Urinary bladder (tissue), 4 donors: ENCODE measurements at regions not wholly inside any gene's neighbourhood (a gene's known extent, or its start where the extent isn't known, plus 50 kb on each side); places are given as distances from the start of the nearest gene placed in this dataset. TPM values are rescaled to one million over a fixed set of nuclear protein-coding genes. Genes with fewer than 3 reads are reported as not detected.
"Not testable (repeated sequence)": the region's sequence is repeated elsewhere in the genome, so short reads cannot be mapped to it uniquely, and the experiment has no call there.

Source experiments
- DNase-seq: peaks from one replicate; pipeline ENCODE4 v3.0.0-alpha.2; 2015; ENCODE audit errors: extremely low spot score
- H3K27ac ChIP-seq: one replicate; pipeline ENCODE4 v1.5.1; 2013; ENCODE audit warnings: low read depth, mild to moderate bottlenecking, moderate library complexity
- H3K36me3 ChIP-seq: one replicate; pipeline ENCODE4 v1.6.1; 2013; ENCODE audit warnings: mild to moderate bottlenecking, moderate library complexity; ENCODE audit not compliant: insufficient read depth
- H3K4me1 ChIP-seq: one replicate; pipeline ENCODE4 v1.6.1; 2013; ENCODE audit warnings: mild to moderate bottlenecking, moderate library complexity; ENCODE audit not compliant: insufficient read depth
- H3K4me3 ChIP-seq: one replicate; pipeline ENCODE4 v1.5.1; 2013; ENCODE audit warnings: low read depth, low read length
- WGBS: extraction: QIAGEN DNeasy Blood & Tissue Kit; methylation state at CpG from one replicate; pipeline ENCODE4 v1.1.7; 2013; 5-methylcytosine and 5-hydroxymethylcytosine counted together
- small RNA-seq: library from RNA; depleted of rRNA; stranded (forward); fragments of <200 nt; gene quantifications from one replicate; pipeline ENCODE3, GENCODE V24; 2014
- donor health status: healthy with polysubstance abuse.
- donor health status: healthy.

DNA sequence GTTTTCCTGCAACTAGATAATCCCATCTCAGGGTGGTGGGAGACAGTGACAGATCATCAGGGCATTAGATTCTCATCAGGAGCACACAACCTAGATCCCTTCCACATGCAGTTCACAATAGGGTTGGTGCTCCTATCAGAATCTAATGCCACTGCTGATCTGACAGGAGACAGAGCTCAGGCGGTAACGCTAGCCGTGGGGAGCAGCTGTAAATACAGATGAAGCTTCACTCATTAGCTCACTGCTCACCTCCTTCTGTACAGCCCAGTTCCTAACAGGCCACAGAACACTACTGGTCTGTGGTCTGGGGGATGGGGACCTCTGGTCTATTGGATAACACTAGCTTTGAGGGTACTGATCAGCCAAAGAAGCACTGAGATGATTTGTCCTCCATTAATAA lies 66.6 kb upstream of the ZNF195 start:
- not testable (repeated sequence) for H3K36me3 ChIP-seq, H3K4me1 ChIP-seq, DNase-seq, H3K4me3 ChIP-seq, H3K27ac ChIP-seq
- 83% methylated on average over 3 of the region's 3 CpGs for WGBS

DNA sequence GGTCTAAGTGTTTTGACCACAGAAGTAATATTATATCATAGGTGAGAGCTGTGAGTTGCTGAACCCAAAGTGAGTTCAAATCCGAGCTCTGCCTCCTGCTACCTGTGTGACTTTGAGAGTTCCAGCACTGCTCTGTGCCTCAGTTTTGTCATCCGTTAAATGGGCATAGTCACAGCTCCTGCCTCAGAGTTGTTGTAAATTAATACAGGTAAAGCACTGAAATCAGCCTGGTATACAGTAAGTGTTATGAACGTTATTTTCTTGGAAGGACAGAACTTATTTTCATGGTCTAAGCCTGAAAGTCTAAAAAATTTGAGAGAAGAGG lies 65.4 kb upstream of the ZNF195 start:
- WGBS = 89% methylated on average over 3 of the region's 3 CpGs
- H3K4me1 ChIP-seq, H3K36me3 ChIP-seq, H3K4me3 ChIP-seq, DNase-seq, H3K27ac ChIP-seq: not testable (repeated sequence)

DNA sequence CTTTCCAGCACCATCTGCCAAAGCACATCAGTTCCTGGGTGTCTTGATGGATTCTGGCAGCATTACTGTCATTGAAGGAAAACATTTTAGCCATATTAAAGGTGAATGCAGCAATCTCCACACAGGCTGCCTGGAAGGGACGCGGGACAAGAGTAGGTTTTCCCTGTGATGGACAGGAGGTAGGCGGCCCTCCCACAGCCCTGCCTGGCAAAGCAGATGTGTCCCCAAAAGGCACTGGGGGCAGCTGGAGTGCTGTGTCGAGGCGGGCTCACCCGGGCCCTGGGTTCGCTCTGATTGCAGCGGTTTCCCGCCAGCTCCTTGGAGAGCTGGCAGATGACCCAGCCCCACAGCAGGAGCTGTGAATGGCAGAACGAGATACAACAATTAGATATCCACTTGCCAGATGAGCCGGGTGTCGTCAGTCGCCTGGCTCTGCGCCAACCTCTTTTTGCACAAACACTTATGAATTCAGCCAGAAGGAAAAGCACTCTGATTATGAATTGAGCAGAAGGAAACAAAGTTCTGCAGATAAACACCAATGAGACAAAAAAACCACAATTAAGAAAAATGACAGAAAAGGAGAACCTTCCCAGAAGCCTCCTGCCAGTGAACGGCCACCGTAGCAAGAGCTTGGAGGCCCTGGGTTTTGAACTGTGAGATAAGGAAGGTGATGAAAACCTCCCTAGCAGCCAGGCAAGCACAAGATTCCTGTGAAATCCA lies 64.9 kb upstream of the ZNF195 start:
- not testable (repeated sequence) for H3K4me3 ChIP-seq, H3K4me1 ChIP-seq, H3K36me3 ChIP-seq, H3K27ac ChIP-seq, DNase-seq
- 6% methylated on average over 16 of the region's 16 CpGs for WGBS

DNA sequence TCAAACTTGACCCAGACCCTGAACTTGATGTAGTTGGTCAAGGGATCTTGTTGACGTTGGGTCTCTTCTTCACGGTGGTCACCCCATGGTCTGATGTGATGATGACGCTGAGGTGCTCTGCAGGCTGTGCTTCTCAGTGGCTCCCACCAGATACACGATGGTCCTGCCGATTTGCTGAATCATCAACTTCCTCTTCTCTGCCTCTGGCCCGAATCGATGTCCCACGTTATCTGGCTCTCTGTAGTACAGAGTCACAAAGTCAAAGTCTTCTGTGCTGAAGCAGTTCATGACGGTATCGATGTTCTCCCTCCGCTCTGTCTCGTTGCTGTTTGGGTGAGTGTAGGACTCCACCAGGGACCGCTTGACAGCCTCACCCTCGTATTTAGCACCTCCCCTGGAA lies 58.5 kb upstream of the ZNF195 start:
- not testable (repeated sequence) for DNase-seq, H3K36me3 ChIP-seq, H3K27ac ChIP-seq, H3K4me1 ChIP-seq, H3K4me3 ChIP-seq
- WGBS = 80% methylated on average over 14 of the region's 14 CpGs

DNA sequence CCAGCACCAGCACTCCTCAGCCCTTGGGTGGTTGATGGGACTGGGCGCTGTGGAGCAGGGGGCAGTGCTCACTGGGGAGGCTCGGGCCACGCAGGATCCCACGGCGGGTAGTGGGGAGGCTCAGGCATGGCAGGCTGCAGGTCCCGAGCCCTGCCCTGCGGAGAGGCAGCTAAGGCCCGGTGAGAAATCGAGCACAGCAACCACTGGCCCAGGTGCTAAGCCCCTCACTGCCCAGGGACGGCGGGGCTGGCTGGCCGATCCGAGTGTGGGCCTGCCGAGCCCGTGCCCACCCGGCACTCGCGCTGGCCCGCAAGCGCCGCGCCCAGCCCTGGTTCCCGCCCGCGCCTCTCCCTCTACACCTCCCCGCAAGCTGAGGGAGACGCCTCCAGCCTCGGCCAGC lies 56.0 kb upstream of the ZNF195 start:
- no peak overlapping the region for H3K27ac ChIP-seq
- WGBS = 97% methylated on average over 28 of the region's 28 CpGs

DNA sequence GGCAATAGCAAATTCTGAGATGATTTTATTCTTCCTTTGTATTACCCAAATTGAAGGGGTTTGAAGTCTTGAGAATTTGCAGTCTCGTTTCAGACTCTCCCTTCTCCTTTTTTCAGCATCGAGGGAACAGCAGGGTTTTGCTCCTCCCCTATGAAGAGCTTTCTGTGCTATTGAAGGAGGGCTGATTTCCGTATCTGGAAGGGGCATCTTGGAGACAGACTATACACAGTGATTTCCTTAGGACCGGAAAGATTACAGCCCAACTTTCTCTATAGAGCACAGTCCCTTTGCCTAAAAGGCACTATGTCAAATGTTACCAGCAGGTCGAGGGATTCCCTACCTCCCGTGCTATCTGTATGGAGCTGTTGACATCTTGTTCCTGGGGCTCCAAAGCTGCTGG lies 50.2 kb upstream of the ZNF195 start:
- H3K4me1 ChIP-seq, H3K4me3 ChIP-seq, H3K27ac ChIP-seq, DNase-seq, H3K36me3 ChIP-seq: not testable (repeated sequence)
- 12% methylated on average over 6 of the region's 6 CpGs for WGBS

More for the DNA sequence above, 56.0 kb upstream of the ZNF195 start:
- Histone ChIP-seq H3K4me1 (no peaks in the 10 kb centered on the region), H3K36me3 (no peaks in the 10 kb centered on the region), H3K4me3 (no peak overlapping the region)
- no peak for DNase-seq

Small RNAs in the stretch of these regions (small RNA-seq; reads per million reads assigned to genes)
- not detected for gene SNRPCP5
